H1 (cell line): ENCODE measurements at regions not wholly inside any gene's neighbourhood (a gene's known extent, or its start where the extent isn't known, plus 50 kb on each side); places are given as distances from the start of the nearest gene placed in this dataset.

ENCODE experiments used
- CTCF ChIA-PET: fragments of 300-600 bp; sonication (Branson Sonifier 250); formaldehyde crosslinking; loops from one replicate; lab custom pipeline; 2021; ENCODE audit not compliant: partially characterized antibody; lab: Charles Lee
- POLR2A ChIA-PET: fragments of 300-600 bp; sonication (Branson Sonifier 250); formaldehyde crosslinking; loops from one replicate; lab custom pipeline; 2021; ENCODE audit warnings: inconsistent platforms; ENCODE audit not compliant: partially characterized antibody; lab: Charles Lee
- DNase-seq, 2 experiments: peaks; one replicate each; pipeline versions ENCODE4 v3.0.0 to v3.0.0-alpha.2; 2010 to 2022; ENCODE audit warnings: low spot score in 2 of 2, low read depth in 1 of 2, mixed read lengths in 1 of 2
- FAIRE-seq: peaks from 2 replicates; lab custom pipeline; 2011; peaks lifted over from hg19 to GRCh38; lab: Jason Lieb, UNC
- H2AFZ ChIP-seq: 2 replicates; pipeline ENCODE4 v1.8.1; 2012; ENCODE audit warnings: low read length, inconsistent platforms
- H2AK5ac ChIP-seq: 2 replicates; pipeline ENCODE4 v1.6.1; 2013; ENCODE audit warnings: low read depth, low read length
- H2BK120ac ChIP-seq: replicated peaks from 2 replicates; pipeline ENCODE3; 2013; ENCODE audit warnings: low read depth, low read length, inconsistent platforms
- H2BK12ac ChIP-seq: 2 replicates; pipeline ENCODE4 v1.6.1; 2013; ENCODE audit warnings: low read depth, low read length
- H2BK15ac ChIP-seq: 2 replicates; pipeline ENCODE4 v1.6.1; 2013; ENCODE audit warnings: low read length
- H2BK20ac ChIP-seq: 2 replicates; pipeline ENCODE4 v1.6.1; 2013; ENCODE audit warnings: low read length
- H2BK5ac ChIP-seq: 2 replicates; pipeline ENCODE4 v1.6.1; 2013; ENCODE audit warnings: low read depth, low read length
- H3K14ac ChIP-seq: 2 replicates; pipeline ENCODE4 v1.6.1; 2013; ENCODE audit warnings: inconsistent platforms; ENCODE audit not compliant: insufficient read length
- H3K18ac ChIP-seq: 2 replicates; pipeline ENCODE4 v1.6.1; 2013; ENCODE audit warnings: low read length; ENCODE audit errors: extremely low read depth
- H3K23ac ChIP-seq: 2 replicates; pipeline ENCODE4 v1.6.1; 2013; ENCODE audit warnings: inconsistent platforms; ENCODE audit not compliant: insufficient read length
- H3K23me2 ChIP-seq: 2 replicates; pipeline ENCODE4 v1.6.1; 2013; ENCODE audit warnings: low read depth, low read length
- H3K27ac ChIP-seq: 2 replicates; pipeline ENCODE4 v1.6.1; 2011; ENCODE audit warnings: low read depth, low read length, inconsistent platforms
- H3K27me3 ChIP-seq, 4 experiments: replicated peaks in 1 of 4; 1 replicate in 1 of 4; 2 replicates in 3 of 4; pipeline versions ENCODE4 v1.6.1 to v1.8.1; 2011 to 2013; ENCODE audit warnings: low read length in 3 of 4, mild to moderate bottlenecking in 3 of 4, inconsistent platforms in 2 of 4, mixed read lengths in 2 of 4, moderate library complexity in 1 of 4; ENCODE audit not compliant: control insufficient read depth in 3 of 4, insufficient read depth in 3 of 4; ENCODE audit errors: extremely low read depth in 1 of 4
- H3K36me3 ChIP-seq, 4 experiments: 2 replicates each; pipeline versions ENCODE4 v1.6.1 to v1.8.1; 2011 to 2013; ENCODE audit warnings: mild to moderate bottlenecking in 4 of 4, low read length in 3 of 4, moderate library complexity in 2 of 4, control low read depth in 1 of 4, inconsistent platforms in 1 of 4; ENCODE audit not compliant: insufficient read depth in 4 of 4, control insufficient read depth in 2 of 4
- H3K4ac ChIP-seq: replicated peaks from 2 replicates; pipeline ENCODE3; 2013; ENCODE audit warnings: low read length, low read depth, mixed read lengths, inconsistent platforms; ENCODE audit not compliant: insufficient read length
- H3K4me1 ChIP-seq, 4 experiments: replicated peaks in 1 of 4; 1 replicate in 1 of 4; 2 replicates in 3 of 4; pipeline versions ENCODE4 v1.6.1 to v1.8.1; 2011 to 2013; ENCODE audit warnings: low read length in 3 of 4, inconsistent platforms in 2 of 4, mixed read lengths in 1 of 4; ENCODE audit not compliant: insufficient read depth in 4 of 4, control insufficient read depth in 3 of 4
- H3K4me2 ChIP-seq, 2 experiments: 2 replicates each; pipeline versions ENCODE4 v1.6.1 to v1.8.1; 2011 to 2013; ENCODE audit warnings: low read depth in 2 of 2, low read length in 2 of 2, control low read depth in 1 of 2, inconsistent platforms in 1 of 2, mild to moderate bottlenecking in 1 of 2; ENCODE audit not compliant: insufficient read depth in 1 of 2
- H3K4me3 ChIP-seq, 4 experiments: fragments of 200-600, 300-600 bp in 1 of 4; sonication (generic), shearing (Covaris generic), sonication (Bioruptor Twin) in 1 of 4; 2 replicates each; pipeline versions ENCODE4 v1.5.1 to v1.8.1; 2011 to 2016; ENCODE audit warnings: low read length in 4 of 4, low read depth in 3 of 4, control low read depth in 2 of 4, inconsistent platforms in 2 of 4, mild to moderate bottlenecking in 2 of 4, mixed read lengths in 1 of 4, moderate library complexity in 1 of 4; ENCODE audit not compliant: insufficient read depth in 2 of 4; ENCODE audit errors: extremely low read depth in 1 of 4
- H3K56ac ChIP-seq: replicated peaks from 2 replicates; pipeline ENCODE3; 2013; ENCODE audit warnings: low read depth, mild to moderate bottlenecking, mixed read lengths, low read length, inconsistent platforms; ENCODE audit not compliant: insufficient read length
- H3K79me1 ChIP-seq: 2 replicates; pipeline ENCODE4 v1.6.1; 2013; ENCODE audit warnings: low read depth, low read length, control low read depth
- H3K79me2 ChIP-seq, 2 experiments: 2 replicates each; pipeline versions ENCODE4 v1.6.1 to v1.8.1; 2012 to 2013; ENCODE audit warnings: low read length in 2 of 2, mild to moderate bottlenecking in 2 of 2, inconsistent platforms in 1 of 2; ENCODE audit not compliant: insufficient read depth in 2 of 2, control insufficient read depth in 1 of 2
- H3K9ac ChIP-seq, 4 experiments: replicated peaks in 1 of 4; 1 replicate in 1 of 4; 2 replicates in 3 of 4; pipeline versions ENCODE4 v1.6.1 to v1.8.1; 2011 to 2013; ENCODE audit warnings: low read depth in 3 of 4, low read length in 3 of 4, control low read depth in 2 of 4, mild to moderate bottlenecking in 2 of 4, moderate library complexity in 2 of 4, inconsistent platforms in 1 of 4; ENCODE audit errors: extremely low read depth in 1 of 4
- H3K9me3 ChIP-seq, 2 experiments: 2 replicates each; pipeline versions ENCODE4 v1.6.1 to v1.8.1; 2012 to 2013; ENCODE audit warnings: mild to moderate bottlenecking in 2 of 2, moderate library complexity in 2 of 2, control low read depth in 1 of 2, inconsistent platforms in 1 of 2, low read depth in 1 of 2, low read length in 1 of 2, mixed read lengths in 1 of 2; ENCODE audit not compliant: insufficient read depth in 2 of 2
- H4K20me1 ChIP-seq, 2 experiments: replicated peaks in 1 of 2; 2 replicates each; pipeline versions ENCODE3 to v1.8.1; 2011 to 2013; ENCODE audit warnings: inconsistent platforms in 2 of 2, low read length in 2 of 2, mild to moderate bottlenecking in 1 of 2; ENCODE audit not compliant: insufficient read depth in 2 of 2, control insufficient read depth in 1 of 2
- H4K5ac ChIP-seq: 2 replicates; pipeline ENCODE4 v1.6.1; 2013; ENCODE audit warnings: low read length, low read depth, mixed read lengths, inconsistent platforms; ENCODE audit not compliant: insufficient read length
- H4K8ac ChIP-seq: 2 replicates; pipeline ENCODE4 v1.8.0; 2013; ENCODE audit warnings: mild to moderate bottlenecking, moderate library complexity, low read length, inconsistent platforms; ENCODE audit not compliant: insufficient read depth; ENCODE audit errors: extremely low read depth
- H4K91ac ChIP-seq: replicated peaks from 2 replicates; pipeline ENCODE3; 2013; ENCODE audit warnings: low read length, mixed read lengths, inconsistent platforms; ENCODE audit not compliant: insufficient read length
- ASH2L ChIP-seq: fragments of 200-600, 300-600 bp; sonication (generic); IDR thresholded peaks from one replicate; pipeline ENCODE4 v1.7.1; 2017; ENCODE audit warnings: low read length
- ATF3 ChIP-seq: IDR thresholded peaks from 2 replicates; pipeline ENCODE4 v1.6.1; 2011; ENCODE audit warnings: low read depth, mild to moderate bottlenecking, low read length; ENCODE audit not compliant: insufficient read depth
- BACH1 ChIP-seq: IDR thresholded peaks from 2 replicates; pipeline ENCODE4 v1.6.1; 2012; ENCODE audit warnings: low read length, improper control_type of control experiment
- CBX8 ChIP-seq: fragments of 300-800, 300-1000 bp; sonication (generic); IDR thresholded peaks from 2 replicates; pipeline ENCODE4 v1.7.1; 2016; ENCODE audit warnings: low read depth, low read length, borderline replicate concordance
- CEBPB ChIP-seq: IDR thresholded peaks from 2 replicates; pipeline ENCODE4 v1.6.1; 2012; ENCODE audit warnings: low read depth, low read length
- JUN ChIP-seq: IDR thresholded peaks from 2 replicates; pipeline ENCODE4 v1.6.1; 2011; ENCODE audit warnings: low read depth, mild to moderate bottlenecking, improper control_type of control experiment, low read length
- KDM4A ChIP-seq: IDR thresholded peaks from one replicate; pipeline ENCODE4 v1.7.1; 2012; ENCODE audit warnings: low read depth, mild to moderate bottlenecking, moderate library complexity, low read length, inconsistent platforms; ENCODE audit not compliant: severe bottlenecking
- MAFK ChIP-seq: IDR thresholded peaks from 2 replicates; pipeline ENCODE4 v1.6.1; 2012; ENCODE audit warnings: low read depth, mild to moderate bottlenecking, improper control_type of control experiment, low read length
- NRF1 ChIP-seq: IDR thresholded peaks from 2 replicates; pipeline ENCODE4 v1.6.1; 2011; ENCODE audit warnings: mild to moderate bottlenecking, low read depth, low read length, improper control_type of control experiment
- RBBP5 ChIP-seq: IDR thresholded peaks from 2 replicates; pipeline ENCODE4 v1.7.1; 2012; ENCODE audit warnings: low read depth, mild to moderate bottlenecking, inconsistent platforms, low read length, moderate library complexity, borderline replicate concordance
- RFX5 ChIP-seq: IDR thresholded peaks from 2 replicates; pipeline ENCODE4 v1.6.1; 2011; ENCODE audit warnings: low read depth, low read length, improper control_type of control experiment, borderline replicate concordance
- SIN3A ChIP-seq, 2 experiments: IDR thresholded peaks in 1 of 2; conservative IDR thresholded peaks in 1 of 2; 2 replicates each; pipeline ENCODE4 v1.6.1; 2011 to 2012; ENCODE audit warnings: low read length in 2 of 2, improper control_type of control experiment in 1 of 2, low read depth in 1 of 2, mild to moderate bottlenecking in 1 of 2
- SP1 ChIP-seq: IDR thresholded peaks from 2 replicates; pipeline ENCODE4 v1.6.1; 2011; ENCODE audit warnings: low read depth, low read length
- TAF1 ChIP-seq: IDR thresholded peaks from 2 replicates; pipeline ENCODE4 v1.6.1; 2011; ENCODE audit warnings: mild to moderate bottlenecking, low read depth, low read length
- TCF12 ChIP-seq: IDR thresholded peaks from 2 replicates; pipeline ENCODE4 v1.6.1; 2011; ENCODE audit warnings: low read depth, mild to moderate bottlenecking, low read length
- TEAD4 ChIP-seq: IDR thresholded peaks from 2 replicates; pipeline ENCODE4 v1.6.1; 2012; ENCODE audit warnings: low read depth, low read length, inconsistent platforms, mixed read lengths
- WGBS, 2 experiments: shearing (Covaris generic) in 1 of 2; methylation state at CpG; one replicate each; pipeline versions ENCODE4 v1.1.6 to v1.1.7; 2013 to 2015; ENCODE audit warnings: low lambda C conversion rate in 2 of 2, mixed read lengths in 2 of 2, inconsistent platforms in 1 of 2, low coverage in 1 of 2, missing lambda C conversion rate in 1 of 2; ENCODE audit not compliant: insufficient replicate concordance in 2 of 2, insufficient coverage in 1 of 2, insufficient read length in 1 of 2; ENCODE audit errors: extremely low coverage in 1 of 2, missing lambda C conversion rate in 1 of 2; 5-methylcytosine and 5-hydroxymethylcytosine counted together

- Histone ChIP-seq H3K79me1 (no peaks in the 10 kb centered on the region), H4K5ac (no peak overlapping the region), H3K4ac (no peak overlapping the region), H3K9me3 (peaks cover 0 to 3% of the 10 kb centered on the region in 2 experiments; a peak in 1 of 4 replicates), H3K23ac (no peak overlapping the region), H3K18ac (no peak overlapping the region), H3K27ac (no peak overlapping the region), H3K23me2 (no peaks in the 10 kb centered on the region), H4K20me1 (no peaks in the 10 kb centered on the region), H4K91ac (no peak overlapping the region), H2AFZ (no peak overlapping the region), H2BK20ac (no peak overlapping the region), H2BK12ac (no peak overlapping the region), H2BK120ac (no peak overlapping the region), H3K4me1 (no peaks in the 10 kb centered on the region), H3K14ac (no peak overlapping the region), H3K4me3 (no peak overlapping the region), H3K36me3 (no peaks in the 10 kb centered on the region), H3K4me2 (no peak overlapping the region), H3K9ac (no peak overlapping the region), H3K79me2 (no peaks in the 10 kb centered on the region), H3K27me3 (no peaks in the 10 kb centered on the region), H2AK5ac (no peak overlapping the region), H2BK15ac (no peak overlapping the region), H2BK5ac (no peak overlapping the region), H4K8ac (no peak overlapping the region), H3K56ac (no peak overlapping the region)
- DNase-seq (no peak), FAIRE-seq (no peak)
- 85% methylated on average over 2 of the region's 2 CpGs; no CpG with 5 or more reads in 1 of the 2 experiments for WGBS, 2 experiments
- ChIA-PET POLR2A (no interaction called here), CTCF (no interaction called here)
- no peak for TF ChIP-seq ATF3
- no peak for TF ChIP-seq KDM4A
- TF ChIP-seq TEAD4: no peak
- TF ChIP-seq RFX5: no peak
- no peak for TF ChIP-seq SIN3A (conservative IDR thresholded peaks at IDR 0.05 in 1 of 2, IDR thresholded peaks at IDR 0.05 in 1 of 2; ENCODE audit: low read depth in 1 of 2, low read length in 2 of 2)
- no peak for TF ChIP-seq TCF12
- no peak for TF ChIP-seq SP1
- TF ChIP-seq CBX8: no peak
- TF ChIP-seq BACH1: no peak
- TF ChIP-seq MAFK: no peak
- TF ChIP-seq NRF1: no peak
- TF ChIP-seq JUN: no peak
- TF ChIP-seq TAF1: no peak
- TF ChIP-seq RBBP5: no peak
- no peak for TF ChIP-seq ASH2L
- TF ChIP-seq CEBPB: no peak
Measured at GRCh38 chrX:10380300-10380699, 223.5 kb downstream of the CLCN4 start.
